GM18505 (cell line): ENCODE measurements at regions not wholly inside any gene's neighbourhood (a gene's known extent, or its start where the extent isn't known, plus 50 kb on each side); places are given as distances from the start of the nearest gene placed in this dataset.
A peak's percentile ranks its signal among the peaks of the same experiment; 100 is the strongest.
"Not testable (repeated sequence)": the region's sequence is repeated elsewhere in the genome, so short reads cannot be mapped to it uniquely, and the experiment has no call there.

Experiments
- ATAC-seq: cut with Tn5 transposase; IDR thresholded peaks from one replicate; pipeline ENCODE4 v1.9.1; 2021; ENCODE audit not compliant: unreplicated experiment
- POLR2A ChIP-seq: IDR thresholded peaks from 4 replicates; pipeline ENCODE4 v1.6.1; 2011; ENCODE audit warnings: borderline replicate concordance; ENCODE audit not compliant: insufficient read depth, insufficient read length; ENCODE audit errors: extremely low read depth

DNA sequence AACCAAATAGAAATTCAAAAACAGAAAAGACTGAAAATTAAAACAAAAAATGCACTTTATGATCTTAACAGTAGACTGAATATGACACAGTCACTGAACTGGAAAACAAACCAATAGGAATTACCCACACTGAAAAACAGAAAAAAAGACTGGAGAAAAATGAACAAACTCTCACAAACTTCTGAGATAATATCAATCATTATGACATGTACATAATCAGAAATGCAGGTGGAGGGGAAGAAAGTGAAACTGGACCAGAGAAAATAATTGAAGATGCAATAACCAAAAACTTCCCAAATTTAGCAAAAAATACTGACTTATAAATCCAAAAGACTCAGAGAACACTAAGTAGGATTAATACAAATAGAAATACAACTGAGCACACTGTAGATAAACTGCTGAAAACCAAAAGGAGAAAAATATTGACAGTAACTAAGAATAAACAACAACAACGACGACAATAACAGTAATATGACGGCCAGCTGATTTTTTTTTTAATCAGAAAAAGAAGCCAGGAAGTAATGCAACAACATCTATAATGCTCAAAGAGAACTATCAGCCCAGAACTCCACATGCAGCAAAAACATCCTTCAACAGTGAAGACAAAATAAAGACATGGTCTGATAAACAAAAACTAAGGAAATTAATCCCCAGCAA is 108.1 kb downstream of the ZFAND4 start:
- no peak for TF ChIP-seq POLR2A
- no peak for ATAC-seq

DNA sequence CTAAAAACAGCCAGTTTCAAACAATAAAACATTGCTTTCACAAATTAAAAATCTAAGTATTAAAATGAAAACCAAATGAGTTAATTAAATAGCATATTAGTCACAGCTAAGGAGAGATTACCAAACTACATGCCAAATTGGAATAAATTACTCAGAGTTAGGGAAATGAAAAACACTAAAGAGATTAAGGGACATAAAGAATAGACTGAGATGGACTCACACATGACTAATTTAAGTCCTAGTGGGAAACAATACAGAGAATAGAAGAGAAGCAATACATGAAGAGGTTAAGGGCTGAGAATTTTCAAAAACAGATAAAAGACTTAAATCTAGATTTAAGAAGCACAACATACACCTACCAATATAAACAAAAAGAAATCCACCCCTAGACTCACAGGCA is 110.6 kb downstream of the ZFAND4 start:
- TF ChIP-seq POLR2A, result no peak

DNA sequence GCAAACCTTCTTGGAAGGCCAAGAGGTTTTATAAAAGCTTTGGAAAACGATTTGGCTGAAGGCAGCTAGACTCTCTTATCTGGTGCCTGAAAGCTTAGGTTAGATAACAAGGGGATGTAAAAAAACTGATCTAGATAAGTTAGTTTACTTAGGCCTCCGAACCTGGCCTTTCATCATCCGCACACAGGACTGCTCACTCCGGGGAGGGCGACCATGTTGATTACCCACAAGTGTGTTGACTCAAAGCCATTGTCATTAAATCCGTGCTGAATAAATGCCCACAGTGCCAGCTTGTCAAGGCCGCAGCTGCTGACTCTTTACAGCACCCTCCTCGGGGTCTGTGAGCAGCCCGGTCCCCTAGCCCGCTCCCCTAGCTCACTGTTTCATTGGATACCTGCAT is 112.3 kb downstream of the ZFAND4 start:
- no peak for ATAC-seq
- TF ChIP-seq POLR2A, result no peak

More for the DNA sequence above, 110.6 kb downstream of the ZFAND4 start:
- no peak for ATAC-seq

DNA sequence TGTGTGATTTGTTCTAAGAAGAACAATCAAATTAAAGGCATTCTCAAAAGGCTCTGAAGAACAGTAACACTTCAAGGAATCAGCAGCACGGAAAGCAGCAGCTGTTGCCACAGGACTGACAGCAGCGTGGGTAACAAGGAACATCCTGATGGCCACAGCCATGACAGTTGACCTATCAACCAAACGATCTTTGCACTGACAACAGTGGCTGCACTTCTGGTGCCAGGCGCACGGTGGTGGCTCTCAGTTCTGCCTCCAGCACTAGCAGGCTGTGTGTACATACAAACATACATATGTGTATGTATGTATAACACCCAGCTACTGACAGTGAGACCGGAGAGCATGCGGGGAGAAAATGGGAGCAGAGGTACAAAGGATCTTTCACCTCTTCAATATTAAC is 114.1 kb downstream of the ZFAND4 start:
- TF ChIP-seq POLR2A, result no peak

DNA sequence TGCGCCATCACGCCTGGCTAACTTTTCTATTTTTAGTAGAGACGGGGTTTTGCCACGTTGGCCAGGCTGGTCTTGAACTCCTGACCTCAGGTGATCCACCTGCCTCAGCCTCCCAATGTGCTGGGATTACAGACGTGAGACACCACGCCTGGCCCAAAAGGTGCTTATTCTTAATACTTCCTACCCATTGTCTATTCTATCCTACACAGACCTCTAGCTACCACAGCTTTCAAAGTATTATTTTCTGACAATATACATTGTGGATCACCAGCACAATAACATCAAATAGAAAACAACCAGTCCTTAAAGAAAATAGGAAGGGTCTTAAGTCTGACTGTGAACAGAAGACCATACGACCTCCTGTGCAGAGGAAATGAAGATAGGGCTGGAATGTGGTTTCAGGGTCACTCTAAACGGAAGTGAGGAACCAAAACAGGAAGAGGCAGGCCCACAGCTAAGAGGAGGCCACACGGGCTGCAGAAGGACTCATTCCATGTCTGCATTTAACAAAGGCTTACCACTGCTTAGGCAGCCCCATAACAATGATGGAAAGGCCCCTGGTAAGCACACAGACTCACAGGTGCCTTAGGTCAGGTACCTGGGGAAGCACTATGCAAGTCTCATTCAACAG is 115.2 kb downstream of the ZFAND4 start:
- no peak for TF ChIP-seq POLR2A
- no peak for ATAC-seq

More for the DNA sequence above, 114.1 kb downstream of the ZFAND4 start:
- no peak for ATAC-seq

DNA sequence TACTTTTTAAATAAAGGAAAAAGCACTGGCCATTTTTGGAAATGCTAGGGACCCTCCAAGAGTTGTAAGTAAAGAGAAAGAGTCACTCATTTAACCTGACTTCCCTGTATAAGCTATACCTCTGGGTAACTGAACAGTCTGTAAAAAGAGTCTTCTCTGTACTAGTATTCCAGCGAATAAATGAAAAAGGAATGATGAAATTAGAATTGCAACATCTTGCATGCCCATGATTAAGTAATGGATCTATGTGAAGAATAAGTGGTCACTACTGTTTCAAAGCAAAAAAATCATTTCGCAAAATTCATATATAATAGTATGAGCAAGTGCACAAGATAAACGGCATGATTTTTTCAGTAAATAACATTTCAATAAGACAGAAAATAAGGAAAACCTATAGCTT is 116.8 kb downstream of the ZFAND4 start:
- TF ChIP-seq POLR2A, result no peak

DNA sequence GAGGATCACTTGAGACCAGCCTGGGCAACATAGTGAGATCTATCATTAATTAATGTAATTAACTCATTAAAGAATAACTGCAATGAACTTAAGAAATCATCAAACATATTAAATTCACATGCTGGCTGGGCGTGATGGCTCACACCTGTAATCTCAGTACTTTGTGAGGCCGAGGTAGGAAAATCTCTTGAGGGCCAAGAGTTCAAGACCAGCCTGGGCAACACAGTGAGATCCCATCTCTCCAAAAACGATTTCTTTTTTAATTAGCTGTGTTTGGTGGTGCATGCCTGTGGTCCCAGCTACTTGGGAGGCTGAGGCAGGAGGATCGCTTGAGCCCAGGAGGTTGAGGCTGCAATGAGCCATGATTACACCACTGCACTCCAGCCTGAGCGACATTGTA is 117.2 kb downstream of the ZFAND4 start:
- not testable (repeated sequence) for ATAC-seq

More for the DNA sequence above, 116.8 kb downstream of the ZFAND4 start:
- no peak for ATAC-seq

DNA sequence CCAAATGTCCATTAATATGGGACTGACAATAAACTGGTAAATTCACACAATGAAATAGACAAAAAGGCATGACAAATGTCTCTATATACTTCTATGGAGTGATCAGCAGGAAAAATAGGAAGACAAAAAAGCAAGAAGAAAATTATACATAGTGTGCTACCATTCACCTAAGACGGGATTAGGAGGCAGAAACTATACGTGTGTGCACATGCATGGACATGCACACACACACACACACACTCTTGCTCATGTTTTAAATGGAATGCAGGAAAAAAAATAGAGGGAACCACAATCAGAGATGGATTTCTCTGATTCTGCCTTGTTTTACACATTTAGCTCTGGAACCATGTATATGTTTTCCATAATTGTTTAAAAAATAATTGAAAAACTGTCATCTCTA is 119.0 kb downstream of the ZFAND4 start:
- no peak for ATAC-seq
- no peak for TF ChIP-seq POLR2A

DNA sequence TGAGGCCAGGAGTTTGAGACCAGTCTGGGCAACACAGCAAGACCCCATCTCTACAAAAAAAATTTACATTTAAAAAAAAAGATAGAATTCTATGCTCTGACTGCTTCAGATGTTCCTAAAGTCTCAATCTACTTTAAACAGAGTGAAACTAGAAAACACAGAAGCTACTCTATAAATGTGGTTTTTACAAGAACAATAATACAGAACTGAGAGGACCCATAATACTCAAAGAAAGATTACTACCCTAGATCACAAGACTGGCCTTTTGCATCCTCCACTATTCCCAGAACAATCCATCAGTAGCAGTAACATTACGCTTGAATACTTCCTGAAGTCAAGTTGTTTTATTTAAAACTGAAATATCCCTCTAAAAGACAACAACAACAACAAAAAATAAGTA is 119.4 kb downstream of the ZFAND4 start:
- TF ChIP-seq POLR2A, result no peak
- peak; percentile 65 for ATAC-seq

DNA sequence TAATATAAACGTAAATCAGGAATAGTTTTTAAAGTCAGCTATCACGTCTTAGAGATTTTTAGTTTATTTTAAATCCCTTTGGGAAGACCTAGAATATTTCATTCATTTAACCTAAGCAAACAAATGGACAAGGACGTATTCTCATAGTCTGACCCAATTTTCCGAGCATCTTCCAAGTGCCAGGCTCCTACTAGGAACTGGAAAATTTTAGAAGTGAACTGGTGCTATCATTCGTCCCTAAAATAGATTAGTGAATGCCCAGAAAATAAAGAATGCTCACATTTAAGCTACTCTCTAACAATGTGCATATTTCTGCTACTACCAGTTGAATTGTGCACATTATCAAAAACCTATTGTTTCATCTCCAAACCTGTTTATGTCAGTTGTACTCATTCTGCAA is 120.1 kb downstream of the ZFAND4 start:
- no peak for ATAC-seq
- no peak for TF ChIP-seq POLR2A

DNA sequence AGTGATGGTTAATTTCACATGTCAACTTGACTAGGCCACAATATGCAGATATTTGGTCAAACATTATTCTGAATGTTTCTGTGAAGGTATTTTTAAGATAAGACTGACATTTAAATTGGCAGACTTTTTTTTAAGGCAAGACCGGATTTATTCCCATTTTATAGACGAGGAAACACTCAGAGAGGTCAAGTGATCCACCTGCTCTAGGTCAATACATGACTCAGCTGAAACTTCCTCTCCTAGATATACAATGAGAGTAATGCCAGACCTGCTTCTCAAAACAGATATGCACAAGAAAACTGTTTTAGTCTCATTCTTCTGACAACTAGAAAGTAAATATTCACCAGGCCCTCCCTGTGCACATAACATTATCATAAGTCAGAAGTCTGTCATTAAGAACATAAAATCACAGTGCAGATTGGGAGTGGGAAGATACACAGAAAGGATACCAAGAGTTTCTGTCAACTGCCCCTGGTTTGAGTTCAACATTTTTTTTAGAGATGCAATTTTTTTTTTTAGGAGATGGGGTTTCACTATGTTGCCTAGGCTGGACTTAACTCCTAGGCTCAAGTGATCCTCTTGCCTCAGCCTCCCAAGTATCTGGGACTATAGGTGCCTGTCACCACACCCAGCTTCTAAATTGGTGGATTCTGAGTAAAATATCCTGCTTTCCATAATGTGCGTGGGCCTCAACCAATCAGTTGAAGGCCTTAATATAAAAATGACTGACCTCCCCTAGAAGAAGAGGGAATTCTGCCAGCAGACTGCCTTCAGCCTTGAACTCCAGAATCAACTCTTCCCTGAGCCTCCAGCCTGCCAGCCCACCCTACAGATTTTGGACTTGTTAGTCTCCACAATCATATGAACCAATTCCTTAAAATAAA is 121.4 kb downstream of the ZFAND4 start:
- no peak for TF ChIP-seq POLR2A
- ATAC-seq, result no peak

DNA sequence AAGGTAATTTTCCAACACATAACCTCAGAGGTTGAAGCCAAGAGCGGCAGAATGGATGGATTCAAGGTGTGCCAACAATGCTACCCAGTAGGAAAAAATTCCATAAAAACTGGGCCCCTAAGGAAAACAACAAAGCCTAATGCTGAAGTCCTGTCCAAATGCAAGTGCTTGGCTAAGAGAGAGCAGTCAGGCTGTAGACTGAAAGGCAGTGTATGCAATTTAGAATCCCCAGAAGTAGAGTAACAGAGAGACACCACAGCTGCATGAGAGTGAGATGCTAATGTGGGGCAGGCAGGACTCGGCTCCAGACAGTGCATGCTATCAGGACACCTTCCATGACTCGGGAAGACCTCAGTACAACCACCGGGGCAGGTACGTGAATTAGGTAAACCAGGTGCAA is 124.5 kb downstream of the ZFAND4 start:
- ATAC-seq, result no peak
- TF ChIP-seq POLR2A, result no peak

DNA sequence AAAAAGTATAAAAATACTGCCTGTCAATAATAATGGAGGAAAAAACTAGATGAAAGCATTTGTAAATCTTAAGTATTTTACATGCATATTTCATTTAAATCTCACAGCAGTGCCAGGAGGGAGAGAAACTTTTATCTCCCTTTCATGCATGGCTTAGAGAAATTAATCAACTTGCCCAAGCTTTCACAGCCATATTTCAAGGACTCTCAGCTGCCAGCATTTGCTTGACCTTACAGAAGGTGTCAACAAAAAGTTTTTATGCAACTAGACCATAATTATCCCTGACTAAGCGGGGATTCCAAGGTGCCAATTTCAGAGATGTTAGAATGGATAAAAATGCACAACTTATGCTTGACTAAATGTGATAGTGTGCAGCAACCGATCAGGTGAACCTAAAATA is 125.4 kb downstream of the ZFAND4 start:
- no peak for TF ChIP-seq POLR2A
- no peak for ATAC-seq

DNA sequence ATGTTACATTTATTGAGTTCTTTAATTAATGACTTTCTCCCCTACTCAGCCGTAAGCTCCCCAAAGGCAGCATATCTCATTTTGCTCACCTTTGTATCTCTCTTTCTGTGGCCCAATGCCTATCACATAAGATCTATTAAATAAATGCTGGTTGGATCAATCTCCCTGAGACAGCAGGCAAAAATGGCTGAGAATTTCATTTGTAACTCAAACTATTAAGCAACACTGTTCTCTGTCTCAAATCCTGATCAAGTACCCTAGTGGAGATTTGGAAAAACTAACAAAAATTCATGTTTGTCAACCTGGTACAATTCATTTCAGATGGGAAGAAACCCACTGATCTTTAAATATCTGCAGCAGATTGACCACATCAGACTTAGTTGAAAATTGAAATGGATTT is 127.4 kb downstream of the ZFAND4 start:
- no peak for ATAC-seq
- no peak for TF ChIP-seq POLR2A
